VCaP (cell line): ENCODE measurements at regions not wholly inside any gene's neighbourhood (a gene's known extent, or its start where the extent isn't known, plus 50 kb on each side); places are given as distances from the start of the nearest gene placed in this dataset.

Experiments
- H3K27ac ChIP-seq: fragments of 450-650 bp; 2 replicates; pipeline ENCODE4 v1.5.1; 2017
- TF ChIP-seq, protein P1 (sequence below): fragments of 450-650 bp; conservative IDR thresholded peaks from 2 replicates; pipeline ENCODE4 v1.5.1; 2017; ENCODE audit warnings: mild to moderate bottlenecking, moderate library complexity

DNA sequence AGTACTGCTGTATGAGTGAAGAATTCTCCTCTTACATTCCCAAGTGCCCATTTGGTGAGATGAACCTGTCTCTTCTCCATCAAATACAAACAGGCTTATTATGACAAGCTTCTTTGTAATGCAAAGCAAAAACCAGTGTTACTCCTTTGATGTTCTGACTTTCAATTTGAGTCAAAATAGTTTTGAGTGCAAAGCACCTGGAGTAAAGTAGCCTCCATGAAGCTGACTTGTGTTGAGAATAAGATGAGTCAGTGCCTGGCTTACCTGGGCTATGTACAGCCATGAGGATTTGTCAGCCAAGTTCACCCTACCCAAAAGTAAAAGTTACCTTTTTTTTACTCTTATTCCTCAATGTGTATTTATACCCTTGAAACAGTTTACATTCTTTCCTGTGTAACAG lies 132.5 kb upstream of the FMR1 start:
- no peak overlapping the region for H3K27ac ChIP-seq
- TF ChIP-seq, protein P1, sequence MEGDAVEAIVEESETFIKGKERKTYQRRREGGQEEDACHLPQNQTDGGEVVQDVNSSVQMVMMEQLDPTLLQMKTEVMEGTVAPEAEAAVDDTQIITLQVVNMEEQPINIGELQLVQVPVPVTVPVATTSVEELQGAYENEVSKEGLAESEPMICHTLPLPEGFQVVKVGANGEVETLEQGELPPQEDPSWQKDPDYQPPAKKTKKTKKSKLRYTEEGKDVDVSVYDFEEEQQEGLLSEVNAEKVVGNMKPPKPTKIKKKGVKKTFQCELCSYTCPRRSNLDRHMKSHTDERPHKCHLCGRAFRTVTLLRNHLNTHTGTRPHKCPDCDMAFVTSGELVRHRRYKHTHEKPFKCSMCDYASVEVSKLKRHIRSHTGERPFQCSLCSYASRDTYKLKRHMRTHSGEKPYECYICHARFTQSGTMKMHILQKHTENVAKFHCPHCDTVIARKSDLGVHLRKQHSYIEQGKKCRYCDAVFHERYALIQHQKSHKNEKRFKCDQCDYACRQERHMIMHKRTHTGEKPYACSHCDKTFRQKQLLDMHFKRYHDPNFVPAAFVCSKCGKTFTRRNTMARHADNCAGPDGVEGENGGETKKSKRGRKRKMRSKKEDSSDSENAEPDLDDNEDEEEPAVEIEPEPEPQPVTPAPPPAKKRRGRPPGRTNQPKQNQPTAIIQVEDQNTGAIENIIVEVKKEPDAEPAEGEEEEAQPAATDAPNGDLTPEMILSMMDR, result no peak

DNA sequence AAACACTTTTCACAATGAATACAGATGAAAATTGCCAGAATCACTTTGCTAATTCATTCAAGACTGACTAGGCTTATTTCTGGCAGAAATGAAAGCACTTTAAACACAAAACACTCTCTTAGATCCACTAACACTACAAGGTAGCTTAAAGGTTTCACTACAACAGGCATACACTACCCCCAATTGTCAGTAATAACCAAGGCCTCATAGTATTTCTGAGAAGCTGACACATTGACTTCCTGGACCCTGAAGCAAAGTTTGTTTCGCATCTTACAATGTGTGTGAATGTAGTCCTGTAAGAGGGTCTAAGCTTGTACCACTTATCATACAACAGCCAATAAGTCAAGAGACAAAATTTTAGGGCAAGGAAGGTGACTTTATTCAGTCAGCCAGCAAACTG lies 129.9 kb upstream of the FMR1 start:
- TF ChIP-seq, protein P1, result no peak
- H3K27ac ChIP-seq, result no peak overlapping the region

DNA sequence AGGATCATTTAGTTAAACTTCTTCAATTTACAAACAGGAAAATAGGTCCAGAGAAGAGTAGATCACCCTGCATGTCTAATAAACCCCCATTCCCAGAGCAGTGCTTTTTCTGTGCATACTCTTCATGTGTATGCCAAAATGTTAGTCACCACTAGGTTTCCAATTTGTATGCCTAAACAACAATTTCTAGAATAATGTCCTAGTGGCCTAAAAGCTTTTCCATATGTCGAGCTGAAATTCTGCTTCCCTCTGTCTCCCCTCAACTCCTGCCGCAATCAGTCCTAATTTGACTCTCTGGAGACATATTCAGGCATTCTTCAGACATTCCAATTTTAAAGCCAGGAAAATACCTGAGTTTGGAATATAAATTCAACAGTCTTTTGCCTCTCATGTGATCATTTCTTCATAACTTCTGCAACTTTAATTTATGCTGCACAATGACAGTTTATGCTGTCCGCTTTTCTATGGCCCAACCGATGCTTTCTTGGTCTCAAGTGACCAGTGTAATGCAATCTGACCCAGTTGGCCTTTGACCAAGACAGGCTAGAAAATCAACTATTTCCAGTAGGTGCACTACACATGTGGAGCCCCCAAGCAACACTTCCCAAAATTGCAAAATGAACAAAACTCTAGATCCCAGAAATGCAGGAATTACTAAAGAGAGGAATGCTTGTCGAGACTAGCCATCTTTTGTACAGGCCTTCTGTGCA lies 122.9 kb upstream of the FMR1 start:
- no peak overlapping the region for H3K27ac ChIP-seq
- TF ChIP-seq, protein P1, result no peak

DNA sequence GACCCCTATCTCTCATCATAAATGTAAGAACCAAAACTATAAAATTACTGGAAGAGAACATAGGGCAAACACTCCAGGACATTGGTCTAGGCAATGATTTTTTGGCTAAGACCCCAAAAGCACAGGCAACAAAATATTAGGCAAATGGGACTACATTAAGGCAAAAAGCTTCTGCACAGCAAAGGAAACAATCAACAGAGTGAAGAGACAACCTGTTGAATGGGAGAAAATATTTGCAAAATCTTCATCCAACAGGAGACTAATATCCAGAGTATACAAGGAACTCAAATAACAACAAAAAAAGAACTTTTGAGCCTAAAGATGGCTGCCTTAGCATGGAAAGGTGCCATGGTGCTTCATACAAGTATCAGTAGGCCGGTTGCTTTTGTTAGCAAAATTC lies 111.1 kb upstream of the FMR1 start:
- TF ChIP-seq, protein P1, result no peak
- no peak overlapping the region for H3K27ac ChIP-seq

DNA sequence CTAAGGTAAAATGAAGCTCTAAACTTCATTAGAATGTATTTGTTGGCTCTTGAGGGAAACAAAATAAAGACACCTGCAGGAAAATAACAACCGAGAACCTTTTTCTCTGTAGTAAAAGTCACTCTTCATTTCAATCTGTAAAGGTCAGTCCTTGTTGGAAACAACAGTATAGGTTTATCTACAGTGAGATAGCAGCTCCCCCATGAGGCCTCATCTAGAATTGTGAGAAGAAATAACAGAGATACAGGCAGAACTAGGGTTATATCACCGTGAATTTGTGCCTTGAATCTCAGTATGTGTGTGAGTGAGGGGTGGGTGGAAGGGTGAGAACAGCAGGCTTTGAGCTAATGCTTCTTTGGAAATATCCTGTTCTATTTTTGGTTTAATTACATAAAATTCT lies 107.8 kb upstream of the FMR1 start:
- TF ChIP-seq, protein P1, result peak; percentile 70
- H3K27ac ChIP-seq, result no peak overlapping the region

DNA sequence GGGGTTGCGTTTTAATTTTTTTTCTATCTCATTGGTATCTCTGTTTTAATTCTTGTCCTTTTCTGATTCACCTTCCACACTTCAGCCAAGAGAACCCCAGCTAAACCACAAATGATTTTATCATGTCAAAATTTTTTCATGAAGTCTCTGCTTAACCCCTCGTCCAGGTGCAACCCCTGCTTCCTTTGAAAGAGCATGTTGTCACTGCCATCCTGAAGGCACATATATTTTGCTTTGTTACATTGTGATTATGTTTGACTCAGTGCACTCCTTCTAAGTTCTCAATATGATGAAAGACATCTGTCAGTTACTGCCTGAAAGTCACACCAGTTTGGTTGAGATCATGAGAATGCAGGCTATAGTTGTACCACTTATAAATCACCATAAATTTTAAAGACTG lies 99.9 kb upstream of the FMR1 start:
- TF ChIP-seq, protein P1, result no peak
- no peak overlapping the region for H3K27ac ChIP-seq

DNA sequence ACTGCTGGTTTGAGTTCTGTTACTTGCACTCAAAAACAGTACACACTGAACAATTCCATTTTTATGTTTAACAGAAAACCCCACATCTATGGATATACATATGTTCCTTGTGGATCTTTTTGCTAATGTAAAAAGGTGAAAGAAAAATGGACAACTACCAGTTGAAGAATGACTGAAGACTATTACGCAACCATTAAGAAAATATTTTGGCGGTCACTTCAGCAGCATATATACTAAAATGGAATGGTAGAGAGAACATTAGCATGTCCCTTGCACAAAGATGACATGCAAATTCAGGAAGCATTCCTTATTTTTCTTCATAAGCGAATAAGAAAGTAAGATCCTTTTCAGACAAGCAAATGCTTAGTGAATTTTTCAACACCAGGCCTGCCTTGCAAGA lies 84.6 kb upstream of the FMR1 start:
- TF ChIP-seq, protein P1, result no peak
- no peak overlapping the region for H3K27ac ChIP-seq
